ENCODE measurements at regions not wholly inside any gene's neighbourhood (a gene's known extent, or its start where the extent isn't known, plus 50 kb on each side); places are given as distances from the start of the nearest gene placed in this dataset.
A peak's percentile ranks its signal among the peaks of the same experiment; 100 is the strongest.

- no peaks in the 10 kb centered on the region for H3K4me1 ChIP-seq (ENCODE audit: insufficient read depth, low read length)
- H3K9ac ChIP-seq (ENCODE audit: low read depth, low read length) = no peak overlapping the region
- DNase-seq = peak; percentile 61
Measured at GRCh38 chr2:59025157-59025757, 784.1 kb upstream of the FANCL start.

GRCh38 chr2:59021786-59022185, 780.7 kb upstream of the FANCL start:
- DNase-seq (no peak), ATAC-seq (ENCODE audit: insufficient read depth, low read depth) (no peak)
- H3K79me2 ChIP-seq (ENCODE audit: insufficient read depth, low read length) = no peaks in the 10 kb centered on the region

More at GRCh38 chr2:59025157-59025757, 784.1 kb upstream of the FANCL start:
- Histone ChIP-seq H3K4me3 (ENCODE audit: low read depth in 1 of 2, low read length in 2 of 2) (no peak overlapping the region), H2AFZ (ENCODE audit: low read depth, low read length) (no peak overlapping the region), H3K36me3 (ENCODE audit: insufficient read depth, low read length) (no peaks in the 10 kb centered on the region), H3K27me3 (ENCODE audit: insufficient read depth, low read length, poor library complexity) (no peaks in the 10 kb centered on the region), H3K79me2 (ENCODE audit: insufficient read depth, low read length) (no peaks in the 10 kb centered on the region), H3K4me2 (ENCODE audit: insufficient read depth, low read length) (no peak overlapping the region), H4K20me1 (ENCODE audit: insufficient read depth, low read length) (no peaks in the 10 kb centered on the region), H3K27ac (ENCODE audit: low read length) (no peak overlapping the region), H3K9me3 (ENCODE audit: insufficient read depth, low read length, severe bottlenecking) (no peaks in the 10 kb centered on the region)
- TF ChIP-seq EZH2 (IDR thresholded peaks at IDR 0.05; ENCODE audit: borderline replicate concordance, low read depth, low read length, severe bottlenecking) (no peak), CTCF (IDR thresholded peaks at IDR 0.05; ENCODE audit: borderline replicate concordance, extremely low read depth, low read length, poor library complexity, severe bottlenecking) (peak; percentile 88)
- peak; percentile 91 for ATAC-seq (ENCODE audit: insufficient read depth, low read depth)

GRCh38 chr2:59019566-59020159, 778.5 kb upstream of the FANCL start:
- TF ChIP-seq EZH2 (IDR thresholded peaks at IDR 0.05; ENCODE audit: borderline replicate concordance, low read depth, low read length, severe bottlenecking) (no peak), CTCF (IDR thresholded peaks at IDR 0.05; ENCODE audit: borderline replicate concordance, extremely low read depth, low read length, poor library complexity, severe bottlenecking) (no peak)
- Histone ChIP-seq H3K9me3 (ENCODE audit: insufficient read depth, low read length, severe bottlenecking) (peaks cover 4% of the 10 kb centered on the region), H3K4me2 (ENCODE audit: insufficient read depth, low read length) (no peak overlapping the region), H3K36me3 (ENCODE audit: insufficient read depth, low read length) (no peaks in the 10 kb centered on the region), H3K9ac (ENCODE audit: low read depth, low read length) (no peak overlapping the region), H2AFZ (ENCODE audit: low read depth, low read length) (no peak overlapping the region), H4K20me1 (ENCODE audit: insufficient read depth, low read length) (no peaks in the 10 kb centered on the region), H3K79me2 (ENCODE audit: insufficient read depth, low read length) (no peaks in the 10 kb centered on the region), H3K27me3 (ENCODE audit: insufficient read depth, low read length, poor library complexity) (no peaks in the 10 kb centered on the region), H3K4me3 (ENCODE audit: low read depth in 1 of 2, low read length in 2 of 2) (no peak overlapping the region), H3K27ac (ENCODE audit: low read length) (no peak overlapping the region), H3K4me1 (ENCODE audit: insufficient read depth, low read length) (no peaks in the 10 kb centered on the region)
- DNase-seq (no peak), ATAC-seq (ENCODE audit: insufficient read depth, low read depth) (no peak)

More at GRCh38 chr2:59021786-59022185, 780.7 kb upstream of the FANCL start:
- H3K4me1 ChIP-seq (ENCODE audit: insufficient read depth, low read length) = no peaks in the 10 kb centered on the region
- H3K27me3 ChIP-seq (ENCODE audit: insufficient read depth, low read length, poor library complexity) = no peaks in the 10 kb centered on the region
- no peak overlapping the region for H3K27ac ChIP-seq (ENCODE audit: low read length)
- H3K9me3 ChIP-seq (ENCODE audit: insufficient read depth, low read length, severe bottlenecking) = no peaks in the 10 kb centered on the region
- H2AFZ ChIP-seq (ENCODE audit: low read depth, low read length) = no peak overlapping the region
- no peaks in the 10 kb centered on the region for H3K36me3 ChIP-seq (ENCODE audit: insufficient read depth, low read length)
- no peak overlapping the region for H3K9ac ChIP-seq (ENCODE audit: low read depth, low read length)
- no peak overlapping the region for H3K4me2 ChIP-seq (ENCODE audit: insufficient read depth, low read length)
- no peak for TF ChIP-seq EZH2 (IDR thresholded peaks at IDR 0.05; ENCODE audit: borderline replicate concordance, low read depth, low read length, severe bottlenecking)
- no peaks in the 10 kb centered on the region for H4K20me1 ChIP-seq (ENCODE audit: insufficient read depth, low read length)
- no peak overlapping the region for H3K4me3 ChIP-seq (ENCODE audit: low read depth in 1 of 2, low read length in 2 of 2)

- Histone ChIP-seq H3K9me3 (ENCODE audit: insufficient read depth, low read length, severe bottlenecking) (peaks cover 4% of the 10 kb centered on the region), H3K27me3 (ENCODE audit: insufficient read depth, low read length, poor library complexity) (no peaks in the 10 kb centered on the region), H3K27ac (ENCODE audit: low read length) (no peak overlapping the region), H3K4me2 (ENCODE audit: insufficient read depth, low read length) (no peak overlapping the region), H4K20me1 (ENCODE audit: insufficient read depth, low read length) (no peaks in the 10 kb centered on the region), H3K79me2 (ENCODE audit: insufficient read depth, low read length) (no peaks in the 10 kb centered on the region), H3K36me3 (ENCODE audit: insufficient read depth, low read length) (no peaks in the 10 kb centered on the region), H2AFZ (ENCODE audit: low read depth, low read length) (no peak overlapping the region), H3K4me1 (ENCODE audit: insufficient read depth, low read length) (no peaks in the 10 kb centered on the region), H3K9ac (ENCODE audit: low read depth, low read length) (no peak overlapping the region), H3K4me3 (ENCODE audit: low read depth in 1 of 2, low read length in 2 of 2) (no peak overlapping the region)
- no peak for ATAC-seq (ENCODE audit: insufficient read depth, low read depth)
- no peak for DNase-seq
- TF ChIP-seq EZH2 (IDR thresholded peaks at IDR 0.05; ENCODE audit: borderline replicate concordance, low read depth, low read length, severe bottlenecking) (no peak), CTCF (IDR thresholded peaks at IDR 0.05; ENCODE audit: borderline replicate concordance, extremely low read depth, low read length, poor library complexity, severe bottlenecking) (no peak)
Measured at GRCh38 chr2:59018737-59019136, 777.6 kb upstream of the FANCL start.
